B cell (primary cell): ENCODE measurements at regions not wholly inside any gene's neighbourhood (a gene's known extent, or its start where the extent isn't known, plus 50 kb on each side); places are given as distances from the start of the nearest gene placed in this dataset.

Experiments used
- ATAC-seq: fragments of 200-7000 bp; cut with Tn5 transposase; one replicate; pipeline ENCODE4 v1.10.0; 2021; ENCODE audit warnings: low read depth, mild to moderate bottlenecking, moderate number of reproducible peaks, moderate library complexity
- CTCF ChIA-PET: fragments of 350-600 bp; sonication (Branson Sonifier 250); formaldehyde crosslinking; loops from one replicate; lab custom pipeline; 2021; ENCODE audit warnings: antibody characterized with exemption, inconsistent platforms; lab: Charles Lee
- POLR2A ChIA-PET: fragments of 350-600 bp; sonication (Branson Sonifier 250); formaldehyde crosslinking; loops from one replicate; lab custom pipeline; 2021; ENCODE audit warnings: antibody characterized with exemption; lab: Charles Lee
- DNase-seq: peaks from one replicate; pipeline ENCODE4 v3.0.0; 2013
- H2AFZ ChIP-seq: 2 replicates; pipeline ENCODE4 v1.6.1; 2012; ENCODE audit warnings: mild to moderate bottlenecking, low read depth, low read length; ENCODE audit not compliant: insufficient read depth, poor library complexity, severe bottlenecking
- H3K27ac ChIP-seq, 2 donors: 1 replicate in 1 of 2; 2 replicates in 1 of 2; pipeline ENCODE4 v1.5.1; 2012 to 2013; ENCODE audit warnings: low read length in 2 of 2, mild to moderate bottlenecking in 2 of 2, moderate library complexity in 1 of 2
- H3K27me3 ChIP-seq, 4 experiments: fragments of 200-600 bp in 1 of 4; sonication (generic) in 1 of 4; replicated peaks in 1 of 4; 1 replicate in 2 of 4; 2 replicates in 2 of 4; pipeline versions ENCODE4 v1.6.1 to v1.7.0; 2013 to 2016; ENCODE audit warnings: low read length in 3 of 4, mild to moderate bottlenecking in 2 of 4, mixed read lengths in 1 of 4, moderate library complexity in 1 of 4; ENCODE audit not compliant: insufficient read depth in 4 of 4, control insufficient read depth in 3 of 4; ENCODE audit errors: control extremely low read depth in 1 of 4
- H3K36me3 ChIP-seq, 2 experiments: replicated peaks in 1 of 2; 1 replicate in 1 of 2; 2 replicates in 1 of 2; pipeline versions ENCODE4 v1.6.1 to v1.7.1; 2013; ENCODE audit warnings: low read length in 1 of 2; ENCODE audit not compliant: insufficient read depth in 2 of 2, control insufficient read depth in 1 of 2; ENCODE audit errors: control extremely low read depth in 1 of 2, extremely low read depth in 1 of 2
- H3K4me1 ChIP-seq, 2 donors: fragments of 200-600 bp in 1 of 2; sonication (generic) in 1 of 2; 1 replicate in 1 of 2; 2 replicates in 1 of 2; pipeline versions ENCODE4 v1.5.1 to v1.6.1; 2013 to 2017; ENCODE audit warnings: low read length in 2 of 2; ENCODE audit not compliant: control insufficient read depth in 2 of 2, insufficient read depth in 2 of 2
- H3K4me2 ChIP-seq: replicated peaks from 2 replicates; pipeline ENCODE3; 2012; ENCODE audit warnings: mild to moderate bottlenecking, low read depth, low read length; ENCODE audit not compliant: poor library complexity, severe bottlenecking
- H3K4me3 ChIP-seq, 5 experiments: fragments of 200-600 bp in 1 of 5; sonication (generic) in 1 of 5; 1 replicate in 3 of 5; 2 replicates in 2 of 5; pipeline versions ENCODE4 v1.5.1 to v1.7.0; 2011 to 2016; ENCODE audit warnings: low read length in 4 of 5, mild to moderate bottlenecking in 4 of 5, low read depth in 2 of 5, control low read depth in 1 of 5, moderate library complexity in 1 of 5; ENCODE audit not compliant: insufficient read depth in 1 of 5; ENCODE audit errors: control extremely low read depth in 1 of 5, extremely low read depth in 1 of 5
- H3K79me2 ChIP-seq: fragments of 200-600 bp; sonication (generic); one replicate; pipeline ENCODE4 v1.6.0; 2016; ENCODE audit warnings: low read length; ENCODE audit not compliant: control insufficient read depth, insufficient read depth
- H3K9ac ChIP-seq: fragments of 200-600 bp; sonication (generic); 2 replicates; pipeline ENCODE4 v1.6.1; 2017; ENCODE audit warnings: mild to moderate bottlenecking, low read length, moderate library complexity
- H3K9me3 ChIP-seq, 3 donors: one replicate each; pipeline versions ENCODE4 v1.6.1 to v1.7.1; 2013; ENCODE audit warnings: low read length in 2 of 3; ENCODE audit not compliant: control insufficient read depth in 2 of 3, insufficient read depth in 1 of 3; ENCODE audit errors: control extremely low read depth in 1 of 3
- H4K20me1 ChIP-seq: 2 replicates; pipeline ENCODE4 v1.6.0; 2012; ENCODE audit warnings: mild to moderate bottlenecking, low read length; ENCODE audit not compliant: insufficient read depth, control insufficient read depth, poor library complexity, severe bottlenecking
- H3K27ac Mint-ChIP-seq: one replicate; pipeline ENCODE4 v1.8.0; 2021; ENCODE audit warnings: mixed read lengths
- H3K27me3 Mint-ChIP-seq: one replicate; pipeline ENCODE4 v1.8.0; 2021; ENCODE audit warnings: mixed read lengths
- H3K4me1 Mint-ChIP-seq: one replicate; pipeline ENCODE4 v1.8.0; 2021; ENCODE audit warnings: mixed read lengths
- H3K4me3 Mint-ChIP-seq: one replicate; pipeline ENCODE4 v1.8.0; 2021; ENCODE audit warnings: mixed read lengths
- H3K9me3 Mint-ChIP-seq: one replicate; pipeline ENCODE4 v1.8.0; 2022; ENCODE audit warnings: mixed read lengths; ENCODE audit not compliant: insufficient read depth
- CTCF ChIP-seq: fragments of 200-600 bp; IDR thresholded peaks from one replicate; pipeline ENCODE4 v1.8.0; 2022; ENCODE audit warnings: antibody characterized with exemption, mild to moderate bottlenecking
- EZH2 ChIP-seq: IDR thresholded peaks from 2 replicates; pipeline ENCODE4 v1.6.1; 2012; ENCODE audit warnings: borderline replicate concordance, low read depth, mild to moderate bottlenecking, moderate library complexity, low read length; ENCODE audit not compliant: insufficient read depth, poor library complexity, severe bottlenecking
- WGBS: methylation state at CpG from one replicate; pipeline ENCODE4 v1.1.5; 2013; ENCODE audit warnings: missing lambda C conversion rate; ENCODE audit not compliant: insufficient coverage; 5-methylcytosine and 5-hydroxymethylcytosine counted together
- intact Hi-C: fragments of 100-400 bp; cut with micrococcal nuclease; formaldehyde crosslinking; loops from one replicate; pipeline ENCODE4 v1.10.0; 2022

- WGBS = 82% methylated on average over 4 of the region's 4 CpGs
- ChIA-PET CTCF (no interaction called here), POLR2A (no interaction called here)
- no peak overlapping the region for H3K27ac ChIP-seq
- peaks cover 1 to 27% (median 26%) of the 10 kb centered on the region in 3 donors for H3K9me3 ChIP-seq
- TF ChIP-seq CTCF = no peak
- Mint-ChIP-seq H3K27me3 (peaks cover 30% of the 10 kb centered on the region), H3K9me3 (peaks cover 7% of the 10 kb centered on the region), H3K4me1 (no peaks in the 10 kb centered on the region), H3K27ac (no peak overlapping the region), H3K4me3 (no peak overlapping the region)
- H3K4me3 ChIP-seq = no peak overlapping the region
- H3K9ac ChIP-seq = no peak overlapping the region
- no peaks in the 10 kb centered on the region for H3K36me3 ChIP-seq
- H3K27me3 ChIP-seq = peaks cover 0 to 2% (median 0%) of the 10 kb centered on the region in 4 experiments
- H4K20me1 ChIP-seq = no peaks in the 10 kb centered on the region
- H3K4me2 ChIP-seq = no peak overlapping the region
- DNase-seq (no peak), ATAC-seq (no peak)
- no peaks in the 10 kb centered on the region for H3K79me2 ChIP-seq
- intact Hi-C loops = no loop called here
- no peaks in the 10 kb centered on the region for H3K4me1 ChIP-seq
- H2AFZ ChIP-seq = no peak overlapping the region
Observed at GRCh38 chr6:4381381-4381780, 246.0 kb upstream of the ECI2 start.

GRCh38 chr6:4380881-4381281 lies 245.5 kb upstream of the ECI2 start:
- ATAC-seq = no peak
- Mint-ChIP-seq H3K9me3 (peaks cover 7% of the 10 kb centered on the region), H3K4me1 (no peaks in the 10 kb centered on the region), H3K27ac (no peak overlapping the region), H3K27me3 (peaks cover 27% of the 10 kb centered on the region), H3K4me3 (no peak overlapping the region)
- POLR2A ChIA-PET = no interaction called here
- H4K20me1 ChIP-seq = no peaks in the 10 kb centered on the region
- no peaks in the 10 kb centered on the region for H3K36me3 ChIP-seq
- no peak overlapping the region for H3K27ac ChIP-seq
- H3K79me2 ChIP-seq = no peaks in the 10 kb centered on the region
- 66% methylated on average over 2 of the region's 7 CpGs for WGBS
- H3K4me1 ChIP-seq = no peaks in the 10 kb centered on the region
- no peak overlapping the region for H3K4me3 ChIP-seq
- TF ChIP-seq EZH2 (no peak), CTCF (no peak)
- intact Hi-C loops = no loop called here
- peaks cover 0 to 2% (median 0%) of the 10 kb centered on the region in 4 experiments for H3K27me3 ChIP-seq
- CTCF ChIA-PET = no interaction called here
- H2AFZ ChIP-seq = no peak overlapping the region
- no peak for DNase-seq
- H3K4me2 ChIP-seq = no peak overlapping the region
- H3K9me3 ChIP-seq = peaks cover 1 to 27% (median 26%) of the 10 kb centered on the region in 3 donors
- no peak overlapping the region for H3K9ac ChIP-seq
